Left ventricle myocardium inferior (tissue), 1 donor: ENCODE measurements at regions not wholly inside any gene's neighbourhood (a gene's known extent, or its start where the extent isn't known, plus 50 kb on each side); places are given as distances from the start of the nearest gene placed in this dataset.

Source experiments
- DNase-seq: peaks from one replicate; pipeline ENCODE4 v3.0.0-alpha.2; 2020
- H3K27ac ChIP-seq: fragments of 200-600 bp; replicated peaks from 2 replicates; pipeline ENCODE4 v1.8.0; 2021
- H3K27me3 ChIP-seq: fragments of 200-600 bp; 2 replicates; pipeline ENCODE4 v1.8.0; 2021; ENCODE audit warnings: low read depth
- H3K36me3 ChIP-seq: fragments of 200-600 bp; 2 replicates; pipeline ENCODE4 v1.8.0; 2021
- H3K4me1 ChIP-seq: fragments of 200-600 bp; 2 replicates; pipeline ENCODE4 v1.8.0; 2021
- H3K4me3 ChIP-seq: fragments of 200-600 bp; 2 replicates; pipeline ENCODE4 v1.8.0; 2021; ENCODE audit warnings: mild to moderate bottlenecking, moderate library complexity
- H3K9me3 ChIP-seq: fragments of 200-600 bp; replicated peaks from 2 replicates; pipeline ENCODE4 v1.8.0; 2021
- CTCF ChIP-seq: fragments of 200-600 bp; IDR thresholded peaks from 2 replicates; pipeline ENCODE4 v1.8.0; 2021; ENCODE audit warnings: antibody characterized with exemption, mild to moderate bottlenecking, borderline replicate concordance
- intact Hi-C: fragments of 100-400 bp; cut with micrococcal nuclease; formaldehyde crosslinking; loops from one replicate; pipeline ENCODE4 v1.11.0; 2022
- donor health status: DM: no; HTN: yes; CAD: no; lungs with severe emphysema.

DNA sequence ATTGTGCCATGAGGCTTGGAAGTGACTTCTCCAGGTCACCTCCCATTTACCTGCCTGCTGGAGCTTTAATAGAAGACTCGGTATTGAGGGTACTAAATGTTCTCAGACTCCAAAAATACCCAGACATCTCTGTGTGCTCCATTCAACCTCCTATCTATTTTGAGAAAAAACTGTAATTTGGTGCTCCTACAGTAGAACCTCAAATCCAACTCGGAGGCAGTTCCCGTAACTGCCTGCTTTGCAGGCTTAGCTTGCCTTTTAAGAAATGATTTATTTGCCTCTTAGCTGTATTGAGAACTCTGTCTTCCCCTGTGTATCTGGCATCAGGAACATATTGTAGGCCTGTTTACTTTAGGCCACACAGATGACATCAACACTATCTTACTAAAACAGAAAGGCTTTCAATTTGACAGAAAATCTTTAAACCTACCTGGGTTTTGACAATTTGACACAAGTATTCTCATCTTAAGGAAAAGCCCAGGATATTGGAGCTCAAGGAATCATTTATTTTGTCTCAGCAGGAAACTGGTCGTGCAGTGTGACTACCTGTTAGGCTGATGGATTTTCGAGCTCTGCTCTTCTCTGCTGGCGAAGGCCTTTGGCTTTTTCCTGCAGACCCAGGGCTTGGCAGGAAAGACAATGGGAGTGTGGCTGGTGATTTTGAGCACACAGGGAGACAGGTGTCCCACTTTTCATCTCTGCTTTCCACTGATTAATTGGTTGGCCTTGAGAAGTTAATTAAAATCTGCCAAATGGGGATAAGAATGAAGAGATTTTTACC is 314.8 kb downstream of the SNAPC1 start:
- intact Hi-C loops: no loop called here
- DNase-seq: no peak
- no peak overlapping the region for H3K4me3 ChIP-seq

GRCh38 chr14:62077676-62078261 is 315.5 kb downstream of the SNAPC1 start:
- no peaks in the 10 kb centered on the region for H3K36me3 ChIP-seq
- no peaks in the 10 kb centered on the region for H3K9me3 ChIP-seq
- no peaks in the 10 kb centered on the region for H3K4me1 ChIP-seq
- intact Hi-C loops: no loop called here
- no peaks in the 10 kb centered on the region for H3K27me3 ChIP-seq
- no peak overlapping the region for H3K27ac ChIP-seq
- no peak overlapping the region for H3K4me3 ChIP-seq
- TF ChIP-seq CTCF: no peak
- DNase-seq: no peak

More for the DNA sequence above, 314.8 kb downstream of the SNAPC1 start:
- H3K4me1 ChIP-seq: no peaks in the 10 kb centered on the region
- no peaks in the 10 kb centered on the region for H3K27me3 ChIP-seq
- TF ChIP-seq CTCF: no peak
- H3K9me3 ChIP-seq: no peaks in the 10 kb centered on the region
- H3K36me3 ChIP-seq: no peaks in the 10 kb centered on the region
- H3K27ac ChIP-seq: no peak overlapping the region

GRCh38 chr14:62079038-62079437 is 316.8 kb downstream of the SNAPC1 start:
- no peaks in the 10 kb centered on the region for H3K27me3 ChIP-seq
- intact Hi-C loops: no loop called here
- DNase-seq: no peak

DNA sequence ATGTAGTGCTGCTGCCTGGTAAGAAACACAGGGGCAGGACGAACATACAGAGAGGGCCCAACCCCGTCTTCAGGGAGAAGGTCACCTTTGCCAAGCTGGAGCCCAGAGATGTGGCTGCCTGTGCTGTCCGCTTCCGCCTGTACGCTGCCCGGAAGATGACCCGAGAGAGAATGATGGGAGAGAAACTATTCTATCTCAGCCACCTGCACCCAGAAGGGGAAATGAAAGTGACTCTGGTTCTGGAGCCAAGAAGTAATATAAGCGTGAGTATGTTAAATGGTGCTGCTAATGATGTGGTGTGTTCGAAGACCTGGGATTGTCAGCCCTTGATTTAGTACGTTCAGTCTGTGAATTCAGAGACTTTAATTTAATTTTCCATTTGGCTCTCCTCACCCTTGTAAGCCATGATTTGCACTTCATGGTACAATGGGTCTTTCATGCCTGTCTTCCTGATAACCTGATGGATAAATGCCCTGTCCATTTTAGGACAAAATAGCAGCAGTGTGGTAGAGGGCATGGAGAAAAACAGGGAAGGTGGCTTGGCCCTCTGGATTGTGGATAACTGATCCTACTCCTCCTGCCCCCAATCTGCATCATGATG is 318.9 kb downstream of the SNAPC1 start:
- intact Hi-C loops: no loop called here
- no peak for TF ChIP-seq CTCF
- Histone ChIP-seq H3K4me1 (no peaks in the 10 kb centered on the region), H3K27me3 (no peaks in the 10 kb centered on the region), H3K27ac (no peak overlapping the region), H3K9me3 (peaks cover 11% of the 10 kb centered on the region), H3K36me3 (no peaks in the 10 kb centered on the region), H3K4me3 (no peak overlapping the region)
- DNase-seq: no peak

More at GRCh38 chr14:62079038-62079437, 316.8 kb downstream of the SNAPC1 start:
- no peak for TF ChIP-seq CTCF
- Histone ChIP-seq H3K4me3 (no peak overlapping the region), H3K36me3 (no peaks in the 10 kb centered on the region), H3K9me3 (no peaks in the 10 kb centered on the region), H3K27ac (no peak overlapping the region), H3K4me1 (no peaks in the 10 kb centered on the region)

GRCh38 chr14:62081951-62082350 is 319.7 kb downstream of the SNAPC1 start:
- Histone ChIP-seq H3K4me1 (no peaks in the 10 kb centered on the region), H3K27ac (no peak overlapping the region), H3K36me3 (no peaks in the 10 kb centered on the region), H3K9me3 (peaks cover 11% of the 10 kb centered on the region), H3K4me3 (no peak overlapping the region), H3K27me3 (no peaks in the 10 kb centered on the region)
- no peak for DNase-seq
- TF ChIP-seq CTCF: no peak
- intact Hi-C loops: no loop called here
